ENCODE measurements at regions not wholly inside any gene's neighbourhood (a gene's known extent, or its start where the extent isn't known, plus 50 kb on each side); places are given as distances from the start of the nearest gene placed in this dataset.

- TF ChIP-seq EZH2 (IDR thresholded peaks at IDR 0.05; ENCODE audit: borderline replicate concordance, low read depth, low read length, poor library complexity, severe bottlenecking), result no peak
- TF ChIP-seq, protein P1, sequence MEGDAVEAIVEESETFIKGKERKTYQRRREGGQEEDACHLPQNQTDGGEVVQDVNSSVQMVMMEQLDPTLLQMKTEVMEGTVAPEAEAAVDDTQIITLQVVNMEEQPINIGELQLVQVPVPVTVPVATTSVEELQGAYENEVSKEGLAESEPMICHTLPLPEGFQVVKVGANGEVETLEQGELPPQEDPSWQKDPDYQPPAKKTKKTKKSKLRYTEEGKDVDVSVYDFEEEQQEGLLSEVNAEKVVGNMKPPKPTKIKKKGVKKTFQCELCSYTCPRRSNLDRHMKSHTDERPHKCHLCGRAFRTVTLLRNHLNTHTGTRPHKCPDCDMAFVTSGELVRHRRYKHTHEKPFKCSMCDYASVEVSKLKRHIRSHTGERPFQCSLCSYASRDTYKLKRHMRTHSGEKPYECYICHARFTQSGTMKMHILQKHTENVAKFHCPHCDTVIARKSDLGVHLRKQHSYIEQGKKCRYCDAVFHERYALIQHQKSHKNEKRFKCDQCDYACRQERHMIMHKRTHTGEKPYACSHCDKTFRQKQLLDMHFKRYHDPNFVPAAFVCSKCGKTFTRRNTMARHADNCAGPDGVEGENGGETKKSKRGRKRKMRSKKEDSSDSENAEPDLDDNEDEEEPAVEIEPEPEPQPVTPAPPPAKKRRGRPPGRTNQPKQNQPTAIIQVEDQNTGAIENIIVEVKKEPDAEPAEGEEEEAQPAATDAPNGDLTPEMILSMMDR (conservative IDR thresholded peaks at IDR 0.05; ENCODE audit: low read depth, low read length), result no peak
These were observed 121.0 kb downstream of the FEM1C start for GRCh38 chr5:115423541-115423940.
